ENCODE measurements at regions not wholly inside any gene's neighbourhood (a gene's known extent, or its start where the extent isn't known, plus 50 kb on each side); places are given as distances from the start of the nearest gene placed in this dataset.

DNA sequence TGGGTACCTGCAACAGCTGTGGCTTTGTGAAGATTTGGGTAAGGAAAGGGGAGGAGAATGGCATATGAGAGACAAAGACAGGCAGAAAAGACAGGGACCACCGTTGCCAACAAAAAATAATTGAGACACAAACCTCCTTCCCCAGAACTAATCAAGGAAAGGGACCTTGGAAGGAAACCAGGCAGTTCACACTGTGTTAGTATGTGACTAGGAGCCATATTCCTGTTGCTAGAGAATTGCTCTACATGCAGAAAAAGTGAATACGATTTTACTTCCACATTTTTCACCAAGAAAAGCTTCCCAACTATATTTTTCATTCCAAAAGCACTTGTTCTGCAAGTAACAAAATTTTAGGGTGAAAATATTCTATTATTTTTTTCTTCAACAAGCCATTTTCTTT lies 393.7 kb upstream of the ADAMTS9 start:
- H3K9me3 Mint-ChIP-seq (ENCODE audit: unreplicated experiment) = no peaks in the 10 kb centered on the region
- no peak for DNase-seq
- no peak for TF ChIP-seq CTCF (IDR thresholded peaks at IDR 0.05; ENCODE audit: insufficient read depth in 1 of 2, low read depth in 1 of 2, low read length in 1 of 2, severe bottlenecking in 1 of 2, unreplicated experiment in 1 of 2)
- Histone ChIP-seq H3K9me3 (no peaks in the 10 kb centered on the region), H3K4me3 (ENCODE audit: low read depth, low read length) (no peak overlapping the region), H3K4me1 (peaks cover 2% of the 10 kb centered on the region; the same call in 1 of the 2 replicates), H3K27me3 (replicated peaks; ENCODE audit: control insufficient read depth, insufficient read depth, low read length) (no peaks in the 10 kb centered on the region), H3K36me3 (ENCODE audit: control insufficient read depth, insufficient read depth, low read length) (no peaks in the 10 kb centered on the region)
- POLR2A ChIA-PET = no interaction called here
- BruUV-seq (replicated peaks) = no TSS peak
- no peaks in the 10 kb centered on the region for H3K4me1 Mint-ChIP-seq (ENCODE audit: low read depth, unreplicated experiment)
- no peaks in the 10 kb centered on the region for H3K36me3 Mint-ChIP-seq (ENCODE audit: insufficient read depth, unreplicated experiment)
- CTCF ChIA-PET = no interaction called here
- H3K27ac Mint-ChIP-seq (ENCODE audit: unreplicated experiment) = no peak overlapping the region
- H3K27me3 Mint-ChIP-seq (ENCODE audit: insufficient read depth, unreplicated experiment) = no peaks in the 10 kb centered on the region
- no peak overlapping the region for H3K4me3 Mint-ChIP-seq (ENCODE audit: unreplicated experiment)
- intact Hi-C loops (cut with micrococcal nuclease; ENCODE audit: unreplicated experiment) = loop anchor here (10.0 kb wide), 2 partner anchors 163 to 397 kb away; partner anchors contain the start of gene ADAMTS9

DNA sequence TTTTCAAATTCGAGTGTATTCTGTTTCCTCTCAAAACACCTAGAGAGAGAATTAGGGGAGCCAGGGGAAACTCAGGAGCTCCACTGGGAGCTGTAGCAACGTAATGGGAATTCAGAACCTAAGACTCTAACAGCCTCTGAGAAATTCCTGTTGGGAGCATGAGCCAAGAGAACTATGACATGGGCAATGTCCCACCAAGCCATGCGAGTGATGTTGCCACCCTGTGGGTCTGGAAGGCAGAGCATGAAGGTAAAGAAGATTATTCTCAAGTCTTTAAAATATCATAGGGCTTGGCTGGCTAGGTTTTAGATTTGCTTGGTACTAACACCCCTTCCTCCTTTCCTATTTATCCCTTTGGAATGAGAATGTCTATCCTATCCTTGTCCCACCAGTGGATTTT lies 392.6 kb upstream of the ADAMTS9 start:
- CTCF ChIA-PET = no interaction called here
- Mint-ChIP-seq H3K36me3 (ENCODE audit: insufficient read depth, unreplicated experiment) (no peaks in the 10 kb centered on the region), H3K4me3 (ENCODE audit: unreplicated experiment) (no peak overlapping the region), H3K4me1 (ENCODE audit: low read depth, unreplicated experiment) (no peaks in the 10 kb centered on the region), H3K9me3 (ENCODE audit: unreplicated experiment) (no peaks in the 10 kb centered on the region), H3K27ac (ENCODE audit: unreplicated experiment) (no peak overlapping the region), H3K27me3 (ENCODE audit: insufficient read depth, unreplicated experiment) (no peaks in the 10 kb centered on the region)
- intact Hi-C loops (cut with micrococcal nuclease; ENCODE audit: unreplicated experiment) = loop anchor here (1.0 to 10.0 kb wide), 3 partner anchors 164 to 547 kb away; partner anchors contain the start of gene ADAMTS9
- peaks cover 2% of the 10 kb centered on the region; the same call in 1 of the 2 replicates for H3K4me1 ChIP-seq
- no TSS peak for BruUV-seq (replicated peaks)
- no peaks in the 10 kb centered on the region for H3K27me3 ChIP-seq (replicated peaks; ENCODE audit: control insufficient read depth, insufficient read depth, low read length)
- no peaks in the 10 kb centered on the region for H3K9me3 ChIP-seq
- no peak overlapping the region for H3K4me3 ChIP-seq (ENCODE audit: low read depth, low read length)
- TF ChIP-seq CTCF (IDR thresholded peaks at IDR 0.05; ENCODE audit: insufficient read depth in 1 of 2, low read depth in 1 of 2, low read length in 1 of 2, severe bottlenecking in 1 of 2, unreplicated experiment in 1 of 2) = peak in 1 of 2 experiments; percentile 47
- DNase-seq = peak; percentile 26 to 39
- POLR2A ChIA-PET = interaction anchor here (0.6 kb wide), 1 partner anchor 204 kb away, joined by 4 read pairs; no protein-coding TSS in a partner anchor
- no peaks in the 10 kb centered on the region for H3K36me3 ChIP-seq (ENCODE audit: control insufficient read depth, insufficient read depth, low read length)

- no peak for TF ChIP-seq CTCF (IDR thresholded peaks at IDR 0.05; ENCODE audit: insufficient read depth in 1 of 2, low read depth in 1 of 2, low read length in 1 of 2, severe bottlenecking in 1 of 2, unreplicated experiment in 1 of 2)
- BruUV-seq (replicated peaks) = no TSS peak
- H3K4me1 ChIP-seq = peaks cover 2% of the 10 kb centered on the region; the same call in 1 of the 2 replicates
- intact Hi-C loops (cut with micrococcal nuclease; ENCODE audit: unreplicated experiment) = no loop called here
- no peak overlapping the region for H3K4me3 ChIP-seq (ENCODE audit: low read depth, low read length)
- no peaks in the 10 kb centered on the region for H3K27me3 Mint-ChIP-seq (ENCODE audit: insufficient read depth, unreplicated experiment)
- H3K27me3 ChIP-seq (replicated peaks; ENCODE audit: control insufficient read depth, insufficient read depth, low read length) = no peaks in the 10 kb centered on the region
- no peak overlapping the region for H3K27ac Mint-ChIP-seq (ENCODE audit: unreplicated experiment)
- ChIA-PET POLR2A (no interaction called here), CTCF (no interaction called here)
- no peaks in the 10 kb centered on the region for H3K36me3 ChIP-seq (ENCODE audit: control insufficient read depth, insufficient read depth, low read length)
- DNase-seq = no peak
- H3K9me3 ChIP-seq = no peaks in the 10 kb centered on the region
- no peaks in the 10 kb centered on the region for H3K36me3 Mint-ChIP-seq (ENCODE audit: insufficient read depth, unreplicated experiment)
- H3K4me3 Mint-ChIP-seq (ENCODE audit: unreplicated experiment) = no peak overlapping the region
- H3K4me1 Mint-ChIP-seq (ENCODE audit: low read depth, unreplicated experiment) = no peaks in the 10 kb centered on the region
- no peaks in the 10 kb centered on the region for H3K9me3 Mint-ChIP-seq (ENCODE audit: unreplicated experiment)
Measured at GRCh38 chr3:65079560-65079959, 391.8 kb upstream of the ADAMTS9 start.

All from Caco-2 (cell line).